Activated naive CD4-positive, alpha-beta T cell treated with anti-CD3 and anti-CD28 coated beads, Interleukin-2, amount 50 U/mL, for 24 hours (primary cell): ENCODE measurements at regions not wholly inside any gene's neighbourhood (a gene's known extent, or its start where the extent isn't known, plus 50 kb on each side); places are given as distances from the start of the nearest gene placed in this dataset.

Experiments
- H3K27ac Mint-ChIP-seq: one replicate; pipeline ENCODE4 v1.8.0; 2021; ENCODE audit warnings: mild to moderate bottlenecking, mixed read lengths
- H3K27me3 Mint-ChIP-seq: one replicate; pipeline ENCODE4 v1.8.0; 2021; ENCODE audit warnings: mixed read lengths
- H3K36me3 Mint-ChIP-seq: one replicate; pipeline ENCODE4 v1.8.0; 2021; ENCODE audit warnings: mixed read lengths
- H3K4me1 Mint-ChIP-seq: one replicate; pipeline ENCODE4 v1.8.0; 2021; ENCODE audit warnings: mixed read lengths
- H3K4me3 Mint-ChIP-seq: one replicate; pipeline ENCODE4 v1.8.0; 2021; ENCODE audit warnings: mild to moderate bottlenecking, mixed read lengths
- H3K9me3 Mint-ChIP-seq: one replicate; pipeline ENCODE4 v1.8.0; 2021; ENCODE audit warnings: mixed read lengths

GRCh38 chr11:112643416-112643815 is 317.8 kb upstream of the NCAM1 start:
- H3K27me3 Mint-ChIP-seq = peaks cover 16% of the 10 kb centered on the region
- no peaks in the 10 kb centered on the region for H3K4me1 Mint-ChIP-seq

GRCh38 chr11:112644410-112645131 is 316.6 kb upstream of the NCAM1 start:
- H3K27me3 Mint-ChIP-seq = peaks cover 13% of the 10 kb centered on the region
- H3K27ac Mint-ChIP-seq = no peak overlapping the region
- H3K36me3 Mint-ChIP-seq = no peaks in the 10 kb centered on the region
- no peaks in the 10 kb centered on the region for H3K4me1 Mint-ChIP-seq
- H3K9me3 Mint-ChIP-seq = peaks cover 23% of the 10 kb centered on the region
- H3K4me3 Mint-ChIP-seq = no peak overlapping the region

More at GRCh38 chr11:112643416-112643815, 317.8 kb upstream of the NCAM1 start:
- Mint-ChIP-seq H3K9me3 (peaks cover 32% of the 10 kb centered on the region), H3K36me3 (no peaks in the 10 kb centered on the region), H3K4me3 (no peak overlapping the region), H3K27ac (no peak overlapping the region)

- Mint-ChIP-seq H3K9me3 (no peaks in the 10 kb centered on the region), H3K36me3 (no peaks in the 10 kb centered on the region), H3K27me3 (peaks cover 10% of the 10 kb centered on the region), H3K27ac (no peak overlapping the region), H3K4me3 (no peak overlapping the region), H3K4me1 (no peaks in the 10 kb centered on the region)
Measured at GRCh38 chr11:112649856-112650255, 311.4 kb upstream of the NCAM1 start.

GRCh38 chr11:112650527-112650926 is 310.7 kb upstream of the NCAM1 start:
- Mint-ChIP-seq H3K36me3 (no peaks in the 10 kb centered on the region), H3K27me3 (peaks cover 10% of the 10 kb centered on the region), H3K9me3 (no peaks in the 10 kb centered on the region), H3K27ac (no peak overlapping the region), H3K4me1 (no peaks in the 10 kb centered on the region), H3K4me3 (no peak overlapping the region)

- Mint-ChIP-seq H3K9me3 (no peaks in the 10 kb centered on the region), H3K27me3 (peaks cover 6% of the 10 kb centered on the region), H3K4me3 (no peak overlapping the region), H3K4me1 (no peaks in the 10 kb centered on the region), H3K27ac (no peak overlapping the region), H3K36me3 (no peaks in the 10 kb centered on the region)
Measured at GRCh38 chr11:112651386-112651785, 309.8 kb upstream of the NCAM1 start.

GRCh38 chr11:112652786-112653390 is 308.3 kb upstream of the NCAM1 start:
- Mint-ChIP-seq H3K36me3 (no peaks in the 10 kb centered on the region), H3K27me3 (peaks cover 3% of the 10 kb centered on the region), H3K4me3 (no peak overlapping the region)

GRCh38 chr11:112655371-112655770 is 305.8 kb upstream of the NCAM1 start:
- Mint-ChIP-seq H3K36me3 (no peaks in the 10 kb centered on the region), H3K27me3 (peaks cover 3% of the 10 kb centered on the region), H3K27ac (no peak overlapping the region), H3K4me3 (no peak overlapping the region), H3K9me3 (no peaks in the 10 kb centered on the region), H3K4me1 (no peaks in the 10 kb centered on the region)

More at GRCh38 chr11:112652786-112653390, 308.3 kb upstream of the NCAM1 start:
- H3K27ac Mint-ChIP-seq = no peak overlapping the region
- H3K9me3 Mint-ChIP-seq = no peaks in the 10 kb centered on the region
- H3K4me1 Mint-ChIP-seq = no peaks in the 10 kb centered on the region

GRCh38 chr11:112656772-112657428 is 304.3 kb upstream of the NCAM1 start:
- H3K9me3 Mint-ChIP-seq = no peaks in the 10 kb centered on the region
- no peak overlapping the region for H3K27ac Mint-ChIP-seq
- no peaks in the 10 kb centered on the region for H3K4me1 Mint-ChIP-seq

GRCh38 chr11:112658431-112658878 is 302.8 kb upstream of the NCAM1 start:
- H3K4me1 Mint-ChIP-seq = no peaks in the 10 kb centered on the region
- no peaks in the 10 kb centered on the region for H3K9me3 Mint-ChIP-seq
- H3K4me3 Mint-ChIP-seq = no peak overlapping the region
- no peak overlapping the region for H3K27ac Mint-ChIP-seq
- H3K27me3 Mint-ChIP-seq = no peaks in the 10 kb centered on the region
- no peaks in the 10 kb centered on the region for H3K36me3 Mint-ChIP-seq

More at GRCh38 chr11:112656772-112657428, 304.3 kb upstream of the NCAM1 start:
- no peak overlapping the region for H3K4me3 Mint-ChIP-seq
- H3K27me3 Mint-ChIP-seq = peaks cover 3% of the 10 kb centered on the region
- H3K36me3 Mint-ChIP-seq = no peaks in the 10 kb centered on the region

- Mint-ChIP-seq H3K9me3 (no peaks in the 10 kb centered on the region), H3K27me3 (no peaks in the 10 kb centered on the region), H3K27ac (no peak overlapping the region), H3K4me3 (no peak overlapping the region), H3K36me3 (no peaks in the 10 kb centered on the region), H3K4me1 (no peaks in the 10 kb centered on the region)
Measured at GRCh38 chr11:112661146-112661545, 300.1 kb upstream of the NCAM1 start.

GRCh38 chr11:112661571-112661970 is 299.6 kb upstream of the NCAM1 start:
- no peaks in the 10 kb centered on the region for H3K4me1 Mint-ChIP-seq

GRCh38 chr11:112662554-112662953 is 298.7 kb upstream of the NCAM1 start:
- Mint-ChIP-seq H3K9me3 (no peaks in the 10 kb centered on the region), H3K27me3 (no peaks in the 10 kb centered on the region), H3K27ac (no peak overlapping the region), H3K36me3 (no peaks in the 10 kb centered on the region), H3K4me1 (no peaks in the 10 kb centered on the region), H3K4me3 (no peak overlapping the region)

More at GRCh38 chr11:112661571-112661970, 299.6 kb upstream of the NCAM1 start:
- Mint-ChIP-seq H3K27me3 (no peaks in the 10 kb centered on the region), H3K27ac (no peak overlapping the region), H3K36me3 (no peaks in the 10 kb centered on the region), H3K4me3 (no peak overlapping the region), H3K9me3 (no peaks in the 10 kb centered on the region)

GRCh38 chr11:112663947-112664634 is 297.1 kb upstream of the NCAM1 start:
- no peaks in the 10 kb centered on the region for H3K9me3 Mint-ChIP-seq
- H3K36me3 Mint-ChIP-seq = no peaks in the 10 kb centered on the region
- no peaks in the 10 kb centered on the region for H3K27me3 Mint-ChIP-seq
- H3K4me3 Mint-ChIP-seq = no peak overlapping the region
- H3K27ac Mint-ChIP-seq = no peak overlapping the region
- H3K4me1 Mint-ChIP-seq = no peaks in the 10 kb centered on the region

- H3K36me3 Mint-ChIP-seq = no peaks in the 10 kb centered on the region
Measured at GRCh38 chr11:112665291-112665690, 295.9 kb upstream of the NCAM1 start.

GRCh38 chr11:112666253-112666652 is 295.0 kb upstream of the NCAM1 start:
- peaks cover 2% of the 10 kb centered on the region for H3K27me3 Mint-ChIP-seq
- H3K36me3 Mint-ChIP-seq = no peaks in the 10 kb centered on the region
- no peaks in the 10 kb centered on the region for H3K4me1 Mint-ChIP-seq
- H3K27ac Mint-ChIP-seq = no peak overlapping the region
- no peak overlapping the region for H3K4me3 Mint-ChIP-seq
- no peaks in the 10 kb centered on the region for H3K9me3 Mint-ChIP-seq

More at GRCh38 chr11:112665291-112665690, 295.9 kb upstream of the NCAM1 start:
- no peak overlapping the region for H3K4me3 Mint-ChIP-seq
- no peaks in the 10 kb centered on the region for H3K27me3 Mint-ChIP-seq
- H3K4me1 Mint-ChIP-seq = no peaks in the 10 kb centered on the region
- H3K27ac Mint-ChIP-seq = no peak overlapping the region
- no peaks in the 10 kb centered on the region for H3K9me3 Mint-ChIP-seq
